DOHH2 (cell line): ENCODE measurements at regions not wholly inside any gene's neighbourhood (a gene's known extent, or its start where the extent isn't known, plus 50 kb on each side); places are given as distances from the start of the nearest gene placed in this dataset.

Source experiments
- H3F3A ChIP-seq: fragments of 200-600 bp; sonication (generic), shearing (Covaris generic); 2 replicates; pipeline ENCODE4 v1.6.0; 2016; ENCODE audit warnings: antibody characterized with exemption, mild to moderate bottlenecking; ENCODE audit not compliant: control insufficient read depth, insufficient read depth
- H3K27ac ChIP-seq: fragments of 200-600 bp; sonication (generic); 2 replicates; pipeline ENCODE4 v1.5.1; 2014; ENCODE audit warnings: low read depth, mild to moderate bottlenecking, low read length, moderate library complexity
- H3K27me3 ChIP-seq: fragments of 200-600 bp; sonication (generic); 2 replicates; pipeline ENCODE4 v1.6.1; 2014; ENCODE audit warnings: mild to moderate bottlenecking, low read length, mixed read lengths; ENCODE audit not compliant: control insufficient read depth
- H3K36me3 ChIP-seq: fragments of 200-600 bp; sonication (generic); 2 replicates; pipeline ENCODE4 v1.6.1; 2014; ENCODE audit warnings: mild to moderate bottlenecking, low read length, moderate library complexity, mixed read lengths; ENCODE audit not compliant: control insufficient read depth
- H3K4me1 ChIP-seq: fragments of 200-600 bp; sonication (generic); 2 replicates; pipeline ENCODE4 v1.6.1; 2014; ENCODE audit warnings: mild to moderate bottlenecking, low read length, mixed read lengths; ENCODE audit not compliant: control insufficient read depth
- H3K4me2 ChIP-seq: fragments of 200-600 bp; sonication (generic); 2 replicates; pipeline ENCODE4 v1.6.0; 2014; ENCODE audit warnings: mild to moderate bottlenecking, low read length, moderate library complexity
- H3K4me3 ChIP-seq: fragments of 200-600 bp; sonication (generic); 2 replicates; pipeline ENCODE4 v1.5.1; 2014; ENCODE audit warnings: mild to moderate bottlenecking, low read length, mixed read lengths
- H3K79me2 ChIP-seq: fragments of 200-600 bp; sonication (generic); 2 replicates; pipeline ENCODE4 v1.6.1; 2014; ENCODE audit warnings: mild to moderate bottlenecking, low read length, mixed read lengths; ENCODE audit not compliant: control insufficient read depth
- H3K9me2 ChIP-seq: fragments of 200-600 bp; sonication (generic); replicated peaks from 2 replicates; pipeline ENCODE4 v1.6.1; 2014; ENCODE audit warnings: mild to moderate bottlenecking, low read length, mixed read lengths; ENCODE audit not compliant: control insufficient read depth
- H3K9me3 ChIP-seq: fragments of 200-600 bp; sonication (generic); 2 replicates; pipeline ENCODE4 v1.6.1; 2014; ENCODE audit warnings: antibody characterized with exemption, low read length, mixed read lengths; ENCODE audit not compliant: control insufficient read depth, insufficient read depth
- H4K20me1 ChIP-seq: fragments of 200-600 bp; sonication (generic); 2 replicates; pipeline ENCODE4 v1.6.0; 2014; ENCODE audit warnings: low read depth, mild to moderate bottlenecking, antibody characterized with exemption, low read length, moderate library complexity; ENCODE audit not compliant: control insufficient read depth, insufficient read depth
- EZH2phosphoT487 ChIP-seq: fragments of 200-600 bp; sonication (generic); IDR thresholded peaks from 2 replicates; pipeline ENCODE4 v1.6.1; 2017; ENCODE audit warnings: borderline replicate concordance, mild to moderate bottlenecking, antibody characterized with exemption, low read length, moderate library complexity, mixed read lengths
- TF ChIP-seq, protein P1 (sequence below): fragments of 200-600 bp; sonication (generic); IDR thresholded peaks from one replicate; pipeline ENCODE4 v1.5.1; 2014; ENCODE audit warnings: antibody characterized with exemption, mild to moderate bottlenecking, low read depth, low read length; ENCODE audit not compliant: poor library complexity, severe bottlenecking

DNA sequence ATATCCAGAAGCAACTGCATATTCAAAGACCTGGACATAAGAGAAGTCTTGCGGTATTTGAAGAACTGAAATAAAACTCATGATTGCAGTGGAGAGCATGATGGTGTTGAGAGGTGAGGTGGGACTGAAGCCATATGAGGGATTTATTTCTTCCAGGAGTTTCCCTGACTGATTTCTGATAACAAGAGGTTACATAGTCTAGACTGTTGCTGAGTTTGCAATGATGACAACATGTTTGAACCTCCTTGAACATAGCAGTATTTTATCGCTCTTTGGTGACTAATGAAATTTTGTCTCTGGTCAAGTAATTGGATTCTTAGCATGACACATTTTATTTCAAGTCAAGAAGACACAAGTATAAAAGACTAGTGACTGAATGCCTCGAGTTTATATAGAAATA is 61.8 kb downstream of the ACTBL2 start:
- Histone ChIP-seq H4K20me1 (no peaks in the 10 kb centered on the region), H3K27me3 (no peaks in the 10 kb centered on the region), H3K4me1 (no peaks in the 10 kb centered on the region), H3K36me3 (no peaks in the 10 kb centered on the region), H3K4me2 (no peak overlapping the region), H3K27ac (no peak overlapping the region), H3K79me2 (no peaks in the 10 kb centered on the region), H3K9me2 (no peaks in the 10 kb centered on the region), H3K9me3 (no peaks in the 10 kb centered on the region; the same call in 1 of the 2 replicates), H3K4me3 (no peak overlapping the region), H3F3A (no peaks in the 10 kb centered on the region)
- no peak for TF ChIP-seq EZH2phosphoT487
- TF ChIP-seq, protein P1, sequence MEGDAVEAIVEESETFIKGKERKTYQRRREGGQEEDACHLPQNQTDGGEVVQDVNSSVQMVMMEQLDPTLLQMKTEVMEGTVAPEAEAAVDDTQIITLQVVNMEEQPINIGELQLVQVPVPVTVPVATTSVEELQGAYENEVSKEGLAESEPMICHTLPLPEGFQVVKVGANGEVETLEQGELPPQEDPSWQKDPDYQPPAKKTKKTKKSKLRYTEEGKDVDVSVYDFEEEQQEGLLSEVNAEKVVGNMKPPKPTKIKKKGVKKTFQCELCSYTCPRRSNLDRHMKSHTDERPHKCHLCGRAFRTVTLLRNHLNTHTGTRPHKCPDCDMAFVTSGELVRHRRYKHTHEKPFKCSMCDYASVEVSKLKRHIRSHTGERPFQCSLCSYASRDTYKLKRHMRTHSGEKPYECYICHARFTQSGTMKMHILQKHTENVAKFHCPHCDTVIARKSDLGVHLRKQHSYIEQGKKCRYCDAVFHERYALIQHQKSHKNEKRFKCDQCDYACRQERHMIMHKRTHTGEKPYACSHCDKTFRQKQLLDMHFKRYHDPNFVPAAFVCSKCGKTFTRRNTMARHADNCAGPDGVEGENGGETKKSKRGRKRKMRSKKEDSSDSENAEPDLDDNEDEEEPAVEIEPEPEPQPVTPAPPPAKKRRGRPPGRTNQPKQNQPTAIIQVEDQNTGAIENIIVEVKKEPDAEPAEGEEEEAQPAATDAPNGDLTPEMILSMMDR: no peak

DNA sequence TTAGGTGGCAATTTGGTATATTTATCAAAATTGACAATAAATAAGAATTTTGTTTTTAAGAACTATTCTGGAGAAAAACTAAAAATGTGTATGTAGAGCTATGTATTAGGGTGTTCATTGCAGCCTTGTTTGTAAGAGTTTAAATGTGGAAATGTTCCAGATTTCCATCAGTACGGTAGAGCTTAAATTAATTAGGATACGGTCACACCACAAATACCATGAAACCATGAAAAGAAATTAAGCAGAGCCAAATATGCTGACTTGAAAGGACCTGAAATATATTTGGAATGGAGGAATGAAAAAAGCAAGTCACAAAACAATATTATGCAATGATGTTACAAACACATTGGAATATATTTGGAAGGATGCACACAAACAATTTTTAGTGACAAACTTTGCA is 64.6 kb downstream of the ACTBL2 start:
- Histone ChIP-seq H3K9me2 (no peaks in the 10 kb centered on the region), H3K4me1 (no peaks in the 10 kb centered on the region), H3K79me2 (no peaks in the 10 kb centered on the region), H3K4me3 (no peak overlapping the region), H3K4me2 (no peak overlapping the region), H3K27me3 (no peaks in the 10 kb centered on the region), H3K36me3 (no peaks in the 10 kb centered on the region), H4K20me1 (no peaks in the 10 kb centered on the region), H3K27ac (no peak overlapping the region), H3K9me3 (no peaks in the 10 kb centered on the region; the same call in 1 of the 2 replicates), H3F3A (no peaks in the 10 kb centered on the region)
- TF ChIP-seq, protein P1: no peak
- TF ChIP-seq EZH2phosphoT487: no peak

DNA sequence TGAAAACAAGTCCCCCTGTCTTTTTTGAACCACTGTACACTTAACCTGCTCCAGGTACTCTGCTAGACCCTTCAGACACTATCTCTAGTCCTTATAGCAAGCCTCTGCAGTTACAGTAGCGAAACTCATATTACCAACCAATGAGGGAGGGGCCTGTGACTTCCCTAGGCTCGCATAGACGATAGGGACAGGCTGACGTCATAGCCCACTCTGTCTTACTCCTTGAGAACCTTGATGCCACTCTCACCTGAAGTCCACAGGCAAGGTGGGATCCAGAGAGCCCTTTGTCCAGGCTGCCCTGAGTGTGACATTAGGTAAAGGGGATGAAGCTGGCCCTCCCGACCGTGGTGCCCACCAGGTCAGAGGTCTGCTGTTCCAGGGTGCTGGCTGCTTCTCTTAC is 65.3 kb downstream of the ACTBL2 start:
- H3K4me2 ChIP-seq: no peak overlapping the region
- no peak for TF ChIP-seq EZH2phosphoT487
- TF ChIP-seq, protein P1: no peak
- H3K9me3 ChIP-seq: no peaks in the 10 kb centered on the region; the same call in 1 of the 2 replicates
- H3K9me2 ChIP-seq: no peaks in the 10 kb centered on the region
- no peaks in the 10 kb centered on the region for H3K27me3 ChIP-seq
- H4K20me1 ChIP-seq: no peaks in the 10 kb centered on the region
- no peaks in the 10 kb centered on the region for H3K4me1 ChIP-seq
- no peaks in the 10 kb centered on the region for H3F3A ChIP-seq
- H3K4me3 ChIP-seq: no peak overlapping the region
- H3K27ac ChIP-seq: no peak overlapping the region
- no peaks in the 10 kb centered on the region for H3K79me2 ChIP-seq
- H3K36me3 ChIP-seq: no peaks in the 10 kb centered on the region
